Activated T-cell treated with anti-CD3 and anti-CD28 coated beads for 1 hour (primary cell): ENCODE measurements at regions not wholly inside any gene's neighbourhood (a gene's known extent, or its start where the extent isn't known, plus 50 kb on each side); places are given as distances from the start of the nearest gene placed in this dataset.
"Not testable (repeated sequence)": the region's sequence is repeated elsewhere in the genome, so short reads cannot be mapped to it uniquely, and the experiment has no call there.

Experiments used
- DNase-seq: peaks from one replicate; pipeline ENCODE4 v3.0.0-alpha.2; 2020; ENCODE audit warnings: low read depth

- no peak for DNase-seq
Measured at GRCh38 chr2:145747715-145748114, 1227.8 kb upstream of the ZEB2 start.

DNA sequence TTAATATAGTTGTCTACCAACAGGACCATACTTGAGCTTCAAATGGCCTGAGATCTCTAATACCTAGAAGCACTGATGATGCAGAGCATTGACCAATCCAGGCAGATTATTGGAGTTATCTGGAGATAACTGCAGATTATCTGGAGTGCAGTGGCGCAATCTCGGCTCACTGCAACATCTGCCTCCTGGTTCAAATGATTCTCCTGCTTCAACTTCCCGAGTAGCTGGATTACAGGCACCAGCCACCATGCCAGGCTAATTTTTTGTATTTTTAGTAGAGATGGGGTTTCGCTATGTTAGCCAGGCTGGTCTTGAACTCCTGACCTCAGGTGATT is 1225.4 kb upstream of the ZEB2 start:
- DNase-seq = not testable (repeated sequence)

DNA sequence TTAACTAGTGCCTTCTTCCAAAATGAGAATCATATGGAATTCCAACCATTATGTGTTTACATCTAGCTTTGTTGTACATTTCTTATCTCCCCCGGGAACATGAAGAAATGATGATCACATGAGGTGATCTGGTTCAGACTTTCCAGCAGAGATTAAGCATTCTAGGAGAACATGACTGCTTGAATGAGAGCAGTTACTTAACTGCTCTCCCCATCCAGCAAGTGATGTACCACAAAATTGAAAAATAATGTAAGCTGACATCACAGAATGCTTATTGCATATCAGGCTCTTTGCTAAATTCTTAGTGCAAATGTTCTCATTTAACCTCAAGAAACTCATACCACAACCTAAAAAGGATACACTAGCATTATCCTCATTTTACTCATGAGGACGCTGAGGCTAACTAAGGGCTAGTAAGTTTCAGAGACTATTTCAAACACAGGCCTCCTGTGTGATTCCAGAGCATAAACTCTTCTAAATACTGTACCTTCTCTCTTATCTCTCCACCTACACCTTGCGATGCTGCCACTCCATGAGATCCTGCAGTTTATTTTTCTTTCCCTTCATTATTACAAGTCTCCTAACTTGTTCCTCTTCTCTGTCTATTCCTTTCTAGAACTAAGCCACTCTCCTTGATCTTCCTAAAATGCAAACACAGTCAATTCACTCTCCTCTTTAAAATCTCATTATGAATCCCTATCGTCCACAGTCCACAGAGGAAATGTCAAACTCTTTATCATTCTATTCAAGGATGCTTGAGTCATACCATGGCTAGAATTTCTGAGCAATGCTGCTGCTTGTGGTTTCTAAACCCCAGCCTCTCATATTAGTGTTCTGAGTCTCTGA is 1224.8 kb upstream of the ZEB2 start:
- no peak for DNase-seq

GRCh38 chr2:145743011-145743410 is 1223.1 kb upstream of the ZEB2 start:
- DNase-seq = no peak

DNA sequence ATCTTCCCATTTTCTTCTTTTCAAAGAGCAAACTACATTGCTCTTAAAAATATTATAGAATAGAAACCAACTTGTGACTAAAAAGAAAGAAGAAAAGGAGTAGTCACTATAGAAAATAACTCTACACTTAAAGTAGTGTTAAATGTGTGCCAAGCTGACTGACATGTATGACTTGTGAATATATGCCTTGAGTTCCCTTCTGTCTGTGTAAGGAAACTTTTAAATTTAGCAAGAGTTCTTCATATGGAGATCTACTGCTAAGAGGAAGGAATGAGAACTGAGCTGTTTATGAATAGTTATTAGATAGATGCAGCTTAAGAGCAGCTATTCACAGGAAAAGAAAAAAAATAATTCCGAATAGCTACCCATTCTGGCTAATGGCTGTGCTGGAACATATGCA is 1221.7 kb upstream of the ZEB2 start:
- no peak for DNase-seq

GRCh38 chr2:145741181-145741580 is 1221.3 kb upstream of the ZEB2 start:
- no peak for DNase-seq

GRCh38 chr2:145740302-145740701 is 1220.4 kb upstream of the ZEB2 start:
- DNase-seq = no peak

GRCh38 chr2:145739681-145740080 is 1219.8 kb upstream of the ZEB2 start:
- no peak for DNase-seq

DNA sequence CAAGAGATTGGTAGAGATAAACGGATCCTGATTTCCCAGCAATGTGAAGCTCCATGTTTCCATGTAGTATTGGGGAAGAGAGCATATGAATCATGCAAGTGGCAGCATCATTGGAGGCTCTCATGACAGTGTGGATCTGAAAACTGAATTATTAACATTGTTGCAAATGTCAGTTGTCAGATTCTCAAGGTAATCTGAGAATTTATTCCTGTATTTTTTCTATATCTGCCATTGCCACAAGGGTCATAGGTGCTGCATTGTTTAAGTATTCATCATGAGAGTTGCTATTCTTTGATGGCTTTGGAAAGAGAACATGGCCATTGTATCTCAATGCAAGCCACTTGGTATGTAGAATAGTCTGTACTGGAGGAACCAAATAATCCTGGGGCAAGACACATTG is 1217.0 kb upstream of the ZEB2 start:
- no peak for DNase-seq

DNA sequence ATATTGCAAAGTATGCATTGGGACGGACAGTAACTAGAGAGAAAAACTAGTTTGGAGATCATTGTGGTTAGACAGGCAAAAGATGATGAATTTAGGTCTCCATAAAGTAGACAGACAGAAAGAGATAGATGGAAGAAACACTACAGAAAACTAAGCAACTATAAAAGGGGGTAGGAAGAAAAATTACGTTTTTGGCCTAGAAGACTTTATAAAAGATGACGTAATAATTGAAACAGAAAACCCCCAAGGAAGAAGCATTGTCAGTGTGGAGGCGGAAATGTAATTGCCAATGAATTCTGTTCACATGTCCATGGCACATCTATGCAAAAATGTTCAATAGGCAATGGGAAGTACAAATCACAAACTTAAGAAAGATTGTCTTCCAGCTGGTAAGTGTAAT is 1211.5 kb upstream of the ZEB2 start:
- DNase-seq = no peak

DNA sequence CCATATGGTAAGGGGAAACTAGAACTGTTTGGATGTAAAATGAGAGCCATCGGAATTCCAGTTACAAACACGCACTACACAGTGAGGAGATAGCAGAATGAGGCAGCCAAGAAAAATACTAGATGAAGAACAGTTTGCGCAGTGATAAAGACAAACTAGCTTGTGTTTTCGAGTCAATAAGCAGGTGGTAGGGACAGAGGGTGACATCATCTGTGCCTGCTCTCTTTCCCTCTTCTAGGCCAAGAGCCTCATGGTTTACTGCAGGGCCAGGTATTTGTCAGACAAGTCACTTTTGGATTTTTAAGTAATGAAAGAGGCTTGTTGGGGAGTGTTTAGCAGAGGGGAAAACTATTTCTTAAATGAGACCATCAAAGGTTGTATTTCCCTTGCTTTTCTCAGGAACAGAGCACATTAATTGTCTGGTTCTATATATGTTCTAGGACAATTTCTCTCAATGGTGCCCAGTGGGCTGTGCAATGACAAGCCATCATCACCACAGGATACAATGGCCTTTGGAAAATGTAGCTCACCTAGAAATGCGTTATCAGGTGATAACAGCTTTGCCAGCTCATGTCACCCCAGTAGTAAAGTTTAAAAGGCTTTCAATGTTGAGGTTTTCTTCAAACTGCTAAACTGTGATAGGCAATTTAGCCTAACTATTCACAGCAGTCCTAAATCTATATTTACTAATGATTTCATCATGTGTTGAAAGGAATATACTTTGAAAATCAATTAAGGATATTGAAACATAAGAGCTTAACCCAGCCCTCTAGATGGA is 1210.3 kb upstream of the ZEB2 start:
- DNase-seq = no peak

GRCh38 chr2:145729481-145729880 is 1209.6 kb upstream of the ZEB2 start:
- DNase-seq = no peak

- DNase-seq = no peak
Measured at GRCh38 chr2:145728511-145728910, 1208.6 kb upstream of the ZEB2 start.

- DNase-seq = no peak
Measured at GRCh38 chr2:145725876-145726275, 1206.0 kb upstream of the ZEB2 start.

DNA sequence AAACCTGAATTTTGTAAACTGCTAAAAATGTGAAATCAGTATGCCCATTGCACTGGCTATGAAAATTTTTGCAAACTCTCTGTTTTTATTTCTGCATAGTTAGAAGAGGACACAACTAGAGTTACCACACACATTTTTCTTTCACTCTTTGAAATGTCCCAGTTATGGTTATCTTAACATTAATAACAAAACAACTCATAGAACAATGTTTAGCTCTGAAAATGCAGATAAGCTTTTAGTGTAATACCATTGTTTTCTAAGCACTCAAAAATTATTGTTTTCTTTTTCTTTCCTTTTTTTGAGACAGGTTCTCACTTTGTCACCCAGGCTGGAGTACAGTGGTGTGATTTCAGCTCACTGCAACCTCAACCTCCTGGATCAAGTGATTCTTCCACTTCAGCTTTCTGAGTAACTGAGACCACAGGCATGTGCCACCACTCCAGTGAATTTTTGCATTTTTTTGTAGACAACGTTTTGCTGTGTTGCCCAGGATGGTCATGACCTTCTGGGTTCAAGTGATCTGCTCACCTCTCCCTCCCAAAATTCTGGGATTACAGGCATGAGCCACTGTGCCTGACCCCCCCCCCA is 1204.5 kb upstream of the ZEB2 start:
- DNase-seq = no peak

DNA sequence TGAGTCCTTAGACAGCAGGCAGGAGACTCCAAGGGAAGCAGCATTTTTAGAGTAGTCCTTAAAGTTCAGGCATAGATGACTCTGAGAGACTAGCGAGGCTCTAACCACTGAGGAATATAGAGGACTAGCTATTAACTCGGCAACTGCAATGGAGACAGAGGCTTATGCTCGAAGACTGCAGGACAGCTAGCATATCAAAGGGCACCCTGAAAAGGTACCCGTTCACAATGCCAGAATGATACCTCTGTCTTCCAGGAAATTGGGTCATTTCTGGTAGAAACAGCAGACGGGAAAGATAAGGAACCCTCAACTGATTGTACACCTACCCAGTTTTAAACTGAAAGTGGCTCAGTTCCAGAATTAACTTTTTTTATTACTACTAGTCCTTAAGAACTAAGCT is 1204.0 kb upstream of the ZEB2 start:
- no peak for DNase-seq

GRCh38 chr2:145721681-145722080 is 1201.8 kb upstream of the ZEB2 start:
- no peak for DNase-seq

DNA sequence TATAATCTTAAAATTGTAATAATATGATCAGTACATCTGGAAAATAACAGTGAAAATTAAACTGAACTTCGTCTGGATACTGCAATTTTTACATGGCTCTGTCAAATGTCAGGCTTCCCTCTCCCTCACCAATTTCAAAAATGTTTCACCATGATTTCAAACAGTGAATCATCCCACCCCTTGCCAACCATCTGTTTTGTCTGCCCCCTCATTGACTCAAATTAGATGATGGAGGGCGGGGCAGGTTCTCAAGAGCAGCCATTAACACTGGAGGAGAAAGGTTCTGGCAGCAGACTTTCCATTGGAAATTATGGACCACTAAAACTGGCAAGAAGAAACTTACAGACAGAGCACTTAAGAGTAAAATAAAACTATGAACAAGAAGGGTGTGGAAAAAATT is 1195.7 kb upstream of the ZEB2 start:
- no peak for DNase-seq

DNA sequence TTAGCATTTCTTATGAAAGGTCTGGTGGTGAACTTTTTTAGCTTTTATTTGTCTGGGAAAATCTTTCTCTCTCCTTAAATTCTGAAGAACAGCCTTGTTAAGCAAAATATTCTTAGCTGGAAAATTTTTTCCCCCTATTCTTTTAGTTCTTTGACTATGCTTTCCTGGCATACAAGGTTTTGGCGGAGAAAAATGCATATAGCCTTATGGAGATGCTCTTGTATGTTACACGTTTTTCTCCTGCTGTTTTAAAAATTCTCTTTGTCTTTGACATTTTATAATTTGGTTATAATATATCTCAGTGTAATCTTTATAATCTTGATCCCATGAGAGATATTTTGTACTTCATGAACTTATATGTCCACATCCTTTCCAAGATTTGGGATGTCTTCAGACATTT is 1190.4 kb upstream of the ZEB2 start:
- DNase-seq = no peak

DNA sequence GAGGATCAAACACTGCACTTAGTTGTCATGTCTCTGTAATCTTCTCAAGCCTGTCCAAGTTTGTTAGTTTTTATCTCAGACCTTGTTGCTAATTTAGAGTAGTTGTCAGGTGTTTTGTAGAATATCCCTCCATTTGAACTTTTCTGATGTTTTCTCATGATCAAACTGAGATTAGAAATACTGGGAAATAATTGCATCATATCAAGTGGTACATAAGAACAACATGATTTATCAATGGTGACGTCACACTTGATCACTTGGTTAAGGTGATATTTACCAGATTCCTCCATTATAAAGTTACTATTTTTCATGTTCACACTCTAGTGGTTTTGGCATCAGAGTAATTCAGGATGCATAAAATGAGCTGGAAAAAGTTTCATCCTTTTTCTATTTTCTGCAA is 1182.4 kb upstream of the ZEB2 start:
- DNase-seq = no peak

DNA sequence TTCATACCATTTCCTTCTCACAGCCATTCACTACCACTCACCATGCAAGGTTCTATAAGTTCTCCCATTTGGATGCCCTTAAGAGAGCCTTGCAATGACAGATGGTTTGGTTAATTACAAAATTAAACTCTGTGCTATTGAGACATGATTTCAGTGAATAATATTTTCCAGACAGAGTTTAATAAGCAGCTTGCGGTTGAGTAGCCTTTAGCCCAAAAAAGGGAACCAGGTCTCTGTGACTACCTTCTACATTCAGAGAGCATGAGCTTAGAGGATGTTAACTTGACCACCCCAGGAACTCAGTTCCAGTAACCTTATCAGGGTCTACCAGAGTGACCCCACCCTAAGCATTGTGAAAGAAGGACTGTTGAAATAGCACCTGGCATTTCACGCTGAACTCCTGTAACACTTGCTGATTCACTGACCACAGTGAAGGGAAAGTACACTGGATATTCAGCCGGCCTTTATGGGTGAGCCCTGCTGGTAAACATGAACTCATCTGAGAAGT is 1173.1 kb upstream of the ZEB2 start:
- no peak for DNase-seq

- no peak for DNase-seq
Measured at GRCh38 chr2:145691659-145692058, 1171.7 kb upstream of the ZEB2 start.

GRCh38 chr2:145690183-145690778 is 1170.4 kb upstream of the ZEB2 start:
- no peak for DNase-seq
